ENCODE measurements at regions not wholly inside any gene's neighbourhood (a gene's known extent, or its start where the extent isn't known, plus 50 kb on each side); places are given as distances from the start of the nearest gene placed in this dataset.

DNA sequence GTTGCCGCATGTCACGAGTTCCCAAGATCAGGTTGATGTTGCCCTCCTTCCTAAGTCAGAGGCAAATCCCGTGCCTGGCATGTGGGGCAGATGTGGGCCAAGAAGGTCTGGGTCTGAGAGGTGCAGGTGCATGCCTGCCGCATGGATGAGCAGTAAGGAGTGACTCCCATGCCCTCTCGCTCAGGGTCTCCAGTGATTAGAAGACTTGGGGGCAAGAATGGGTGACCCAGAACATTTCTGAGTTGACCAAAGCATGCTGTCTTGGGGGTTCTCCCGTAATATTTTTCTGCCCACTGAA, 120.6 kb upstream of the HDAC4 start:
- no peak for TF ChIP-seq SPI1 (IDR thresholded peaks at IDR 0.05; ENCODE audit: borderline replicate concordance, low read depth)
- TF ChIP-seq POLR2AphosphoS5 (IDR thresholded peaks at IDR 0.05; ENCODE audit: low read depth): no peak
- no peak for TF ChIP-seq GABPA (IDR thresholded peaks at IDR 0.05; ENCODE audit: low read depth)
- TF ChIP-seq CTCF (IDR thresholded peaks at IDR 0.05; ENCODE audit: insufficient read depth, low read length): no peak
- TF ChIP-seq, protein P1, sequence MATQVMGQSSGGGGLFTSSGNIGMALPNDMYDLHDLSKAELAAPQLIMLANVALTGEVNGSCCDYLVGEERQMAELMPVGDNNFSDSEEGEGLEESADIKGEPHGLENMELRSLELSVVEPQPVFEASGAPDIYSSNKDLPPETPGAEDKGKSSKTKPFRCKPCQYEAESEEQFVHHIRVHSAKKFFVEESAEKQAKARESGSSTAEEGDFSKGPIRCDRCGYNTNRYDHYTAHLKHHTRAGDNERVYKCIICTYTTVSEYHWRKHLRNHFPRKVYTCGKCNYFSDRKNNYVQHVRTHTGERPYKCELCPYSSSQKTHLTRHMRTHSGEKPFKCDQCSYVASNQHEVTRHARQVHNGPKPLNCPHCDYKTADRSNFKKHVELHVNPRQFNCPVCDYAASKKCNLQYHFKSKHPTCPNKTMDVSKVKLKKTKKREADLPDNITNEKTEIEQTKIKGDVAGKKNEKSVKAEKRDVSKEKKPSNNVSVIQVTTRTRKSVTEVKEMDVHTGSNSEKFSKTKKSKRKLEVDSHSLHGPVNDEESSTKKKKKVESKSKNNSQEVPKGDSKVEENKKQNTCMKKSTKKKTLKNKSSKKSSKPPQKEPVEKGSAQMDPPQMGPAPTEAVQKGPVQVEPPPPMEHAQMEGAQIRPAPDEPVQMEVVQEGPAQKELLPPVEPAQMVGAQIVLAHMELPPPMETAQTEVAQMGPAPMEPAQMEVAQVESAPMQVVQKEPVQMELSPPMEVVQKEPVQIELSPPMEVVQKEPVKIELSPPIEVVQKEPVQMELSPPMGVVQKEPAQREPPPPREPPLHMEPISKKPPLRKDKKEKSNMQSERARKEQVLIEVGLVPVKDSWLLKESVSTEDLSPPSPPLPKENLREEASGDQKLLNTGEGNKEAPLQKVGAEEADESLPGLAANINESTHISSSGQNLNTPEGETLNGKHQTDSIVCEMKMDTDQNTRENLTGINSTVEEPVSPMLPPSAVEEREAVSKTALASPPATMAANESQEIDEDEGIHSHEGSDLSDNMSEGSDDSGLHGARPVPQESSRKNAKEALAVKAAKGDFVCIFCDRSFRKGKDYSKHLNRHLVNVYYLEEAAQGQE (IDR thresholded peaks at IDR 0.05; ENCODE audit: insufficient replicate concordance, low read depth): no peak
- Histone ChIP-seq H3K27me3 (ENCODE audit: insufficient read depth, poor library complexity, severe bottlenecking) (no peaks in the 10 kb centered on the region), H3K27ac (replicated peaks) (no peak overlapping the region)

GRCh38 chr2:239520811-239521517, 120.1 kb upstream of the HDAC4 start:
- Histone ChIP-seq H3K4me3 (replicated peaks; ENCODE audit: insufficient read depth, low read length) (no peak overlapping the region), H3K27ac (replicated peaks) (no peak overlapping the region), H3K27me3 (ENCODE audit: insufficient read depth, poor library complexity, severe bottlenecking) (no peaks in the 10 kb centered on the region)
- no peak for DNase-seq (ENCODE audit: low read depth in 1 of 2, low spot score in 1 of 2)
- TF ChIP-seq GABPA (IDR thresholded peaks at IDR 0.05; ENCODE audit: low read depth): no peak
- TF ChIP-seq, protein P1 (IDR thresholded peaks at IDR 0.05; ENCODE audit: insufficient replicate concordance, low read depth): no peak

More for the DNA sequence above, 120.6 kb upstream of the HDAC4 start:
- DNase-seq (ENCODE audit: low read depth in 1 of 2, low spot score in 1 of 2): no peak
- no peak overlapping the region for H3K4me3 ChIP-seq (replicated peaks; ENCODE audit: insufficient read depth, low read length)

GRCh38 chr2:239519921-239520585, 119.2 kb upstream of the HDAC4 start:
- Histone ChIP-seq H3K4me3 (replicated peaks; ENCODE audit: insufficient read depth, low read length) (no peak overlapping the region), H3K27me3 (ENCODE audit: insufficient read depth, poor library complexity, severe bottlenecking) (no peaks in the 10 kb centered on the region), H3K27ac (replicated peaks) (no peak overlapping the region)
- no peak for DNase-seq (ENCODE audit: low read depth in 1 of 2, low spot score in 1 of 2)
- TF ChIP-seq SPI1 (IDR thresholded peaks at IDR 0.05; ENCODE audit: borderline replicate concordance, low read depth): no peak
- TF ChIP-seq CTCF (IDR thresholded peaks at IDR 0.05; ENCODE audit: insufficient read depth, low read length): no peak
- TF ChIP-seq, protein P1 (IDR thresholded peaks at IDR 0.05; ENCODE audit: insufficient replicate concordance, low read depth): no peak
- TF ChIP-seq GABPA (IDR thresholded peaks at IDR 0.05; ENCODE audit: low read depth): no peak
- TF ChIP-seq POLR2AphosphoS5 (IDR thresholded peaks at IDR 0.05; ENCODE audit: low read depth): no peak
